PC-3 (cell line): ENCODE measurements at regions not wholly inside any gene's neighbourhood (a gene's known extent, or its start where the extent isn't known, plus 50 kb on each side); places are given as distances from the start of the nearest gene placed in this dataset.

Source experiments
- EZH2 ChIP-seq: fragments of 300-600 bp; sonication (generic); IDR thresholded peaks from one replicate; pipeline ENCODE4 v1.6.1; 2017; ENCODE audit warnings: antibody characterized with exemption, mild to moderate bottlenecking, low read length; ENCODE audit not compliant: unreplicated experiment
- EZH2phosphoT487 ChIP-seq: fragments of 300-600 bp; sonication (generic); IDR thresholded peaks from 2 replicates; pipeline ENCODE4 v1.6.1; 2018; ENCODE audit warnings: mild to moderate bottlenecking, antibody characterized with exemption, low read length, borderline replicate concordance
- TF ChIP-seq, protein P1 (sequence below): fragments of 300-600 bp; sonication (generic); conservative IDR thresholded peaks from 2 replicates; pipeline ENCODE4 v1.5.1; 2017; ENCODE audit warnings: antibody characterized with exemption, low read depth, mild to moderate bottlenecking, low read length

DNA sequence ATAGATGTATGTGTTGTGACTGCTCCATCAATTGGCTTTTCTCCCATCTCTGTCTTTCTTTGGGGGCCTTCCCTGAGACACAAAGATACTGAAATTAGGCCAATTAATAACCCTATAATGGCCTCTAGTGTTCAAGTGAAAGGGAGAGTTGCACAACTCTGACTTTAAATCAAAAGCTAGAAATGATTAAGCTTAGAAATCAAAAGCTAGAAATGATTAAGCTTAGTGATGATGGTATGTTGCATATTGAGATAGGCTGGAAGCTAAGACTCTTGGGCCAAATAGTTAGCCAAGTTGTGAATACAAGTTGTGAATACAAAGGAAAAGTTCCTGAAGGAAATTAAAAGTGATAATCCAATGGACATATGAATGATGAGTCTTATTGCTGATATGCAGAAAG, 452.9 kb upstream of the AGA start:
- TF ChIP-seq EZH2 (no peak), EZH2phosphoT487 (no peak)
- TF ChIP-seq, protein P1, sequence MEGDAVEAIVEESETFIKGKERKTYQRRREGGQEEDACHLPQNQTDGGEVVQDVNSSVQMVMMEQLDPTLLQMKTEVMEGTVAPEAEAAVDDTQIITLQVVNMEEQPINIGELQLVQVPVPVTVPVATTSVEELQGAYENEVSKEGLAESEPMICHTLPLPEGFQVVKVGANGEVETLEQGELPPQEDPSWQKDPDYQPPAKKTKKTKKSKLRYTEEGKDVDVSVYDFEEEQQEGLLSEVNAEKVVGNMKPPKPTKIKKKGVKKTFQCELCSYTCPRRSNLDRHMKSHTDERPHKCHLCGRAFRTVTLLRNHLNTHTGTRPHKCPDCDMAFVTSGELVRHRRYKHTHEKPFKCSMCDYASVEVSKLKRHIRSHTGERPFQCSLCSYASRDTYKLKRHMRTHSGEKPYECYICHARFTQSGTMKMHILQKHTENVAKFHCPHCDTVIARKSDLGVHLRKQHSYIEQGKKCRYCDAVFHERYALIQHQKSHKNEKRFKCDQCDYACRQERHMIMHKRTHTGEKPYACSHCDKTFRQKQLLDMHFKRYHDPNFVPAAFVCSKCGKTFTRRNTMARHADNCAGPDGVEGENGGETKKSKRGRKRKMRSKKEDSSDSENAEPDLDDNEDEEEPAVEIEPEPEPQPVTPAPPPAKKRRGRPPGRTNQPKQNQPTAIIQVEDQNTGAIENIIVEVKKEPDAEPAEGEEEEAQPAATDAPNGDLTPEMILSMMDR, result no peak
